HG03469 (cell line): ENCODE measurements at regions not wholly inside any gene's neighbourhood (a gene's known extent, or its start where the extent isn't known, plus 50 kb on each side); places are given as distances from the start of the nearest gene placed in this dataset.
"Not testable (repeated sequence)": the region's sequence is repeated elsewhere in the genome, so short reads cannot be mapped to it uniquely, and the experiment has no call there.

Experiments used
- ATAC-seq: cut with Tn5 transposase; IDR thresholded peaks from one replicate; pipeline ENCODE4 v1.9.1; 2021; ENCODE audit warnings: mild to moderate bottlenecking, moderate library complexity, moderate number of reproducible peaks; ENCODE audit not compliant: unreplicated experiment

GRCh38 chr6:71049198-71049770 lies 92.4 kb upstream of the B3GAT2 start:
- no peak for ATAC-seq

GRCh38 chr6:71053475-71053874 lies 96.6 kb upstream of the B3GAT2 start:
- no peak for ATAC-seq

GRCh38 chr6:71056656-71057055 lies 99.8 kb upstream of the B3GAT2 start:
- ATAC-seq = no peak

GRCh38 chr6:71066153-71066552 lies 109.3 kb upstream of the B3GAT2 start:
- no peak for ATAC-seq

- no peak for ATAC-seq
Observed at GRCh38 chr6:71067816-71068215, 111.0 kb upstream of the B3GAT2 start.

GRCh38 chr6:71072508-71072907 lies 115.6 kb upstream of the B3GAT2 start:
- no peak for ATAC-seq

GRCh38 chr6:71077655-71078054 lies 120.8 kb upstream of the B3GAT2 start:
- no peak for ATAC-seq

- ATAC-seq = no peak
Observed at GRCh38 chr6:71079677-71080076, 122.8 kb upstream of the B3GAT2 start.

GRCh38 chr6:71080133-71080532 lies 123.3 kb upstream of the B3GAT2 start:
- ATAC-seq = no peak

GRCh38 chr6:71080826-71081225 lies 124.0 kb upstream of the B3GAT2 start:
- no peak for ATAC-seq

- no peak for ATAC-seq
Observed at GRCh38 chr6:71082033-71082650, 125.3 kb upstream of the B3GAT2 start.

- no peak for ATAC-seq
Observed at GRCh38 chr6:71083308-71083820, 126.5 kb upstream of the B3GAT2 start.

- ATAC-seq = no peak
Observed at GRCh38 chr6:71088166-71088565, 131.3 kb upstream of the B3GAT2 start.

- ATAC-seq = no peak
Observed at GRCh38 chr6:71090217-71090616, 133.4 kb upstream of the B3GAT2 start.

GRCh38 chr6:71091167-71091566 lies 134.3 kb upstream of the B3GAT2 start:
- ATAC-seq = no peak

- ATAC-seq = no peak
Observed at GRCh38 chr6:71091956-71092355, 135.1 kb upstream of the B3GAT2 start.

- ATAC-seq = not testable (repeated sequence)
Observed at GRCh38 chr6:71097264-71097663, 140.4 kb upstream of the B3GAT2 start.

GRCh38 chr6:71099649-71100048 lies 142.8 kb upstream of the B3GAT2 start:
- ATAC-seq = no peak

GRCh38 chr6:71103130-71103529 lies 146.3 kb upstream of the B3GAT2 start:
- ATAC-seq = no peak

- no peak for ATAC-seq
Observed at GRCh38 chr6:71103641-71104040, 146.8 kb upstream of the B3GAT2 start.

GRCh38 chr6:71106276-71106675 lies 149.4 kb upstream of the B3GAT2 start:
- no peak for ATAC-seq

GRCh38 chr6:71107911-71108420 lies 151.1 kb upstream of the B3GAT2 start:
- no peak for ATAC-seq

- ATAC-seq = no peak
Observed at GRCh38 chr6:71114544-71114943, 157.7 kb upstream of the B3GAT2 start.
